Activated CD8-positive, alpha-beta memory T cell treated with anti-CD3 and anti-CD28 coated beads, Interleukin-2, amount 50 U/mL, for 4 hours (primary cell): ENCODE measurements at regions not wholly inside any gene's neighbourhood (a gene's known extent, or its start where the extent isn't known, plus 50 kb on each side); places are given as distances from the start of the nearest gene placed in this dataset.

Source experiments
- DNase-seq: peaks from one replicate; pipeline ENCODE4 v3.0.0-alpha.2; 2020

DNA sequence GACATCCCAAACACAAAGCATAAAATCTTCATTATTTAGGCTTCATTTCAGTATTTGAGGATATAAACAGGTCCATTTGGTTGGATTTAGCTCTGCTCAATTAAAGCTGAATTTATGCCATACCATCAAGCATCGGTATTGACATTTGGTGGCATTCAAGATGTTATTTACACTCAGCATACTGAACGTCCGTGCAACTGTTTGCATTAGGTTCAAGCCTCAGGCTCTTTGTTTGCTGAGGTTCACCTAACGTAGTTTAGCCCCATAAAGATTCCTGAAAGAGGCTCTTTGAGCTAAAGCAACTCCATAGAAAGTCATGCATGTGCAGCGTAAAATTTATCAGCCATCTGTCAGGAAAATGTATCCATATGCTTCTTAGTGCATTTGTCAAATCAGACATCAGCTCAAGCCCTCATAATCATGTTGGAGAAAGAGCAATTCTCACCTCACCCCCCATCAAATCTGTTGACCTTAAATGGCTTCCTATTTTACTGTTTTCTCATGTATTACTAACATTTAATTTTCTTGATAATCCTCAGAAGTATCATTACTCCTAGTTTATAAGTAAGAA, 366.9 kb downstream of the EPHA4 start:
- DNase-seq = no peak

- no peak for DNase-seq
Measured at GRCh38 chr2:221210686-221211085, 361.4 kb downstream of the EPHA4 start.

- DNase-seq = no peak
Measured at GRCh38 chr2:221211653-221212052, 360.5 kb downstream of the EPHA4 start.

- no peak for DNase-seq
Measured at GRCh38 chr2:221212105-221212504, 360.0 kb downstream of the EPHA4 start.

- DNase-seq = no peak
Measured at GRCh38 chr2:221215487-221215886, 356.6 kb downstream of the EPHA4 start.

DNA sequence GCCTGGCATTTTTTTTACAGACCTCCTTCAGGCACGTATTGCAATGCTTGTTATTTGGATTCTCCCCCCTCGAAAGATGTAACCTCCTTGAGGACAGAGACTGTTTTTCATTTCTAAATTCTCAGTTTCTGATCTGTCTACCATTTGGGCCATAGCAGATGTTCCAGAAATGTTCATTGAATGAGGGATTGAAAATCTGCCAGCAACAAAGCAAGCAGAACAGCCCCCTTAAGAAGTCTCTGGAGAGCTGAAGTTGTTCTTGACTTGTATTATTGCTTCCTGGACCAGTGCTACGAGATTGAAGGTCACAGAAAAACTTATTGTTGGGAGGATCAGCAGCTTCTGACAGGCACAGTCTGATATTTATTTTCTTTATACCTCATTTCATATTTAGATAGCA, 355.5 kb downstream of the EPHA4 start:
- no peak for DNase-seq

DNA sequence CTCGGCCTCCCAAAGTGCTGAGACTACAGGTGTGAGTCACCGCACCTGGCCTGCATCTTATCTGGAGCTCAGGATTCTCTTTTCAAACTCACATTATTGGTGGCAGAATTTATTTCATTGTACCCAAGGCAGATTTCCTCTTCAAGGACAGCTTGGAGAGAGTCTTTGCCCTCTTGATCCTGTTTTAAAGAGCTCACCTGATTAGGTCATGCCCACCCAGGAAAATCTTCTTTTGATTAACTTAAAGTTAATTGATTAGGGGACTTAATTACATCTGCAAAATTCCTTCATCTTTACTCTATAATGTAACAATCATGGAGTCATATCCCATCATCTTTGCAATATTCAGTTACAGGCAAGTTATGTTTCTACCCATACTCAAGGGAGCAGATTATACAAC, 346.4 kb downstream of the EPHA4 start:
- no peak for DNase-seq

DNA sequence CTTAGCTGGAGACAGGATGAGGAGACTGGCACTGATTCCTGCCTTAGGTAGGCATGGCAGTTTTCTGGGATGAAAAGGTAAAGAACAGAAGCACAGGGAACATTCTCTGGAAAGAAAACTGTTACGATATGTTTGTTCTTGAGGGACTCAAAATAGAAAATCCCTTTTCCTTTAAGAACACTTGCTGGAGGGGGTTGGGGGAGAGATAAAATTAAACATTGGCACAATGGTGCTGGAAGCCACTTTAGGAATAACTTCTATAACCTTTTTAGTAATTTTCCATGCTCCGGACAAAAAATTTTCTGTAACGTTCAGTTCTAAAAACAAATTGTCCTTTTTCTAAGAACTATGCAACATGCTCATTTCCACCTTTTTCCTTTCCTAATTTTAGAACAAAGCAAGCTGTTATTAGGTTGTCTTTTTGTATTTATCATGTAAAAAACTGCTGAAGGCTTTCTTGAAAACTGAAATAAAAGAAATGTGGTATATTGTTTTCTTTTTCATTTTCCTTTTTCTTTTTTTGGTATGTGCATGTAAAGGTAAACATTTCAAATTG, 343.8 kb downstream of the EPHA4 start:
- DNase-seq = no peak

GRCh38 chr2:221229099-221229498, 343.0 kb downstream of the EPHA4 start:
- DNase-seq = no peak

DNA sequence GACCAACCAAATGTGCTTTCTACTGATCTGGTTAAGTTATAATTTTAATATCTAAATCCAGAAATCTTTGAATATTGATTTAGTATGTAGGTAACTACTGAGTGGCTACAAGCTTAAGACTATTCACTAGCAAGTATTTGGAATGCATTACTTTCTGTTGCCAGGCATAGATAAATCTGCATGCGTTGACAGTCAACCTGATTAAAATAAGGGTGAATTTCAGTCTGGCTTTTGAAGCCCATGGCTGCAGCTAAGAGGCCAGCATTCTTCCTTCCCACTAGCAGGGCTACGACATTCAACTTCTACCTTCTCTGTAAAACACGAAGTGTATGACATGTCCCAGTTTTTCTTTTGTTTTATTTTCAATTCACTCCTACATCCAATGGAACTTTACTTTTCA, 340.6 kb downstream of the EPHA4 start:
- no peak for DNase-seq

- DNase-seq = no peak
Measured at GRCh38 chr2:221235941-221236340, 336.2 kb downstream of the EPHA4 start.

DNA sequence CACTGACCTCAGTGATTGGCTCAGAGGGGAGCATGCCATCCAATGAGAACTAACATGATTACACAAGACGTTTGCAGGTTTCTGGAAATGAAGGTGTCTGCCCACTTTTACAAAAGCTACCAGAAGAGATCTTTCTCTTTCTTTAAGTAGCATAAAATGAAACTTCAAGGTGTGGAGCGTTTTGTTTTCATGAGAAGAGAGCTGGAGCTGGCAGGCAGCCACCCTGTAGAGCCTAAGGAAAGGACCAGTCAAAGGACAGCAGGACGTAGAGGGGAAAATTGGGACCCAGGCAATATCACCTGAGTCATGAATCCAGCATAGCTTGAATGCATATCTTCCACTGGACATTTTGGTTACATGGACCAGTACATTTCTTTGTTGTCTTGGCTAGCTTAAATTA, 331.0 kb downstream of the EPHA4 start:
- no peak for DNase-seq

DNA sequence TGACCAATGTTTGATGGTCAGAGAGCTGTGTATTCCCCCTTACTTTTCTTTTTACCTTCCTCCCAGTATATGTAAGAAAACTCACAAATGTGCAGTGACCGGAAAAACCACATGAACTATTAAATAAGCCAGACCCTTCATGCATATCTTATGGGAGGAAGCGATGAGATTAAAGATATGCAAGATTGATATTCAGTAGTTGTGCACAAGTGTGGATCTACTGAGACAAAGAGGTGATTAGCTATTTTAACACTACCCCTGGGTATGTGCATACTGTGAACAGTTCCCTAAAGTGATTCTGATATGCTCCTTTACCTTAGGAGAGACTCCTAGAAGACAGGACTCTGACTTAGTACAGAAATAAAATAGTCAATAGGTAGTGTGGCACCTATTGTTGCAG, 328.3 kb downstream of the EPHA4 start:
- no peak for DNase-seq

- no peak for DNase-seq
Measured at GRCh38 chr2:221245045-221245444, 327.1 kb downstream of the EPHA4 start.

GRCh38 chr2:221245772-221246171, 326.3 kb downstream of the EPHA4 start:
- DNase-seq = no peak

GRCh38 chr2:221254299-221254698, 317.8 kb downstream of the EPHA4 start:
- no peak for DNase-seq

- DNase-seq = no peak
Measured at GRCh38 chr2:221255862-221256261, 316.2 kb downstream of the EPHA4 start.

GRCh38 chr2:221258464-221258863, 313.6 kb downstream of the EPHA4 start:
- no peak for DNase-seq

DNA sequence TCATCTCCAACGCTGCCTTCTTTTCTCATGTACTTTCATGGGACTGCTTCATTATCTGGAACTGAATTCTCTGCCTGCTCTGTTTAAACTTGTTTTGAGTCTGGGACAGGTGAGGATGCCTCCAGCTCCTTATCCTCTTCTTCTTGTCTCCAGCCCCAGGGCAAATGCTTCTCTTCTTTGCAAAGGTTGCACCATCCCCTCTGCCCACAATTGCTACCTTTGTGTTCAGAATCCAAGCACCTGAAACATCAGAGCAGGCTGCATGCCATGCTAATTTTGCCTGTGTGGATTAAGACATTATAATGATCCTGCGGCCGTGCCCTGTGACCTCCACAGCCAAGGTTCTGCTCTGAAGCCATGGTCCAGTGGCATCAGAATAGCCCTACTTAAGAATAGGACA, 309.5 kb downstream of the EPHA4 start:
- no peak for DNase-seq

- no peak for DNase-seq
Measured at GRCh38 chr2:221263573-221263972, 308.5 kb downstream of the EPHA4 start.

GRCh38 chr2:221264318-221264717, 307.8 kb downstream of the EPHA4 start:
- DNase-seq = no peak

GRCh38 chr2:221267773-221268425, 304.2 kb downstream of the EPHA4 start:
- DNase-seq = no peak

DNA sequence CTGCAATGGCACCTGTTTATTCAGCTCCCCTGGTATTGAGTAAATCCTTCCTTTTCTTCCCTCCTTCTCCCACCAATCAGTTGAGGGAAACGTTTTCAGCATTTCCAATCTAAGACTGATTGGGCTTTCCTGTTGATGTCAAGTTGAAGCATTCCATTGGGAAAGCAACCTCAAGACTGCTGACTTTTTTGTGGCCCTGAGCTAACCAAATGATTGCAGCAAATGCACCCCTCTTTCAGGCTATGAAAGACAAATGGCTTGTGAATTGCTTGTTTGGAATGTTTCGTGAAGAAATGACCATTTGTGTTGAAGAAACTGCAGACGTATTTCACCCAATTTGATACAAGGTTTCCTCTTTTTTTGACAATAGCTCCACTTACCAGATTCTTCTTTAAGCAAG, 303.5 kb downstream of the EPHA4 start:
- no peak for DNase-seq

DNA sequence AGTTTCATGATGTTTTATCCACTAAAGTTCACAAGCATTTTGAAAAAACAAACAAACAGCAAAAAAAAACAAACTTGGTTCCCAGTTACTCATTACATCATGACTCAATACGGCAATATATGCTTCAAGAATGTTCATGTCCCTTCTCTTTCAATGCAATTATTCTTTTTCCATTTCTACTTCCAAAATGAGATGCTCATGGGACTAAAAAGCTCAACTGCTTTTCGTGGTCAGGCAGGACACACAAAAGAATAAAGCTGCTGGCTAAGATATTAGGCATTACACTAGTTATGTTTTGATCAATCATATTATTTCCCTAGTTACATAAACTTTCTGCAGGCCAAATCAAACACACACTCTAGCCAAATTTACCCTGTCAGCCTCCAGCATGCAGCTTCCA, 301.3 kb downstream of the EPHA4 start:
- DNase-seq = no peak

GRCh38 chr2:221272729-221273128, 299.4 kb downstream of the EPHA4 start:
- DNase-seq = no peak
